ENCODE measurements at regions not wholly inside any gene's neighbourhood (a gene's known extent, or its start where the extent isn't known, plus 50 kb on each side); places are given as distances from the start of the nearest gene placed in this dataset.

DNA sequence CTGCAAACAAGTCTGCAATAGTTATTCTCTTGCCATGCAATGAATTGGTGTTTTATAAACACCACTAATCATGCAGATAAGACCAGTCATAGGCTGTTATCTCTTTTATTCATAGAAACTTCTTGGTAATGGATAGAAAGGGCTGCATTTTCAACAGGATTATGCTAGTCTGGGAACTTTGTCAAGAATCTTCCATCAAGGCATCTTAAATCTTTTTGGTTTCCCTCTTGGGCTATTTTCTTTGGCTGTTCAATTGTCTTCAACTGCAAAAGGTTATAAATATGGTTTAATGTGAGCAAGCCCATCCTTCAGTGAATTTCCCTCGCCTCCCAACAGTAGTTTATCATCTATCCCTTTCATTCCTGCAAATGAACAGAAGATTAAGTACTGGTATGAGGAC, 59.0 kb upstream of the MINAR1 start:
- DNase-seq (no peak), ATAC-seq (no peak)
- no peaks in the 10 kb centered on the region for H3K36me3 ChIP-seq (ENCODE audit: control insufficient read depth in 2 of 3, insufficient read depth in 3 of 3, low read length in 3 of 3)
- peaks cover 0 to 9% (median 0%) of the 10 kb centered on the region in 5 donors for H3K36me3 Mint-ChIP-seq
- no peaks in the 10 kb centered on the region for H3K9me3 Mint-ChIP-seq
- no peak overlapping the region for H3K4me3 ChIP-seq (ENCODE audit: low read length)
- no peaks in the 10 kb centered on the region for H3K27me3 Mint-ChIP-seq
- H3K9me3 ChIP-seq (ENCODE audit: control insufficient read depth in 2 of 3, low read length in 3 of 3), result no peaks in the 10 kb centered on the region
- no peak overlapping the region for H3K27ac ChIP-seq (ENCODE audit: low read depth, low read length)
- CTCF ChIA-PET, result no interaction called here
- intact Hi-C loops (cut with micrococcal nuclease), result no loop called here
- H3K27ac Mint-ChIP-seq, result no peak overlapping the region
- H3K27me3 ChIP-seq (ENCODE audit: control insufficient read depth in 2 of 2, insufficient read depth in 2 of 2, low read length in 2 of 2), result no peaks in the 10 kb centered on the region
- H3K4me1 ChIP-seq (ENCODE audit: control insufficient read depth in 2 of 2, insufficient read depth in 2 of 2, low read length in 2 of 2), result no peaks in the 10 kb centered on the region
- H3K4me3 Mint-ChIP-seq, result no peak overlapping the region
- POLR2A ChIA-PET, result no interaction called here
- H3K4me1 Mint-ChIP-seq, result no peaks in the 10 kb centered on the region

DNA sequence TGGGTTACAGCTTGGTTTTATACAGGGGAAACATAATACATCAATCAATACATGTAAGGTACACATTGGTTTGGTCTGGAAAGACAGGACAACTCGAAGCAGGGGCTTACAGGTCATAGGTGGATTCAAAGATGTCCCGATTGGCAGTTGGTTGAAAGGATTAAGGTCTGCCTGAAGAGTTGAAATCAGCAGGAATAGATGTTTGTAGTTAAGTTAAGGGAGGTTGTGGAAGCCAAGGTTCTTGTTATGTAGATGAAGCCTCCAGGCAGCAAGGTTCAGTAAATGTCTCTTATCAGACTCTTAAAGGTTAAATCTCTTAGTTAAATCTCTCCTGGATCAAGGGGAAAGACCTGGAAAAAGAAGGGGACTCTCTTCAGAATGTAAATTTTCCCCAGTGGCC, 58.4 kb upstream of the MINAR1 start:
- intact Hi-C loops (cut with micrococcal nuclease), result no loop called here
- Mint-ChIP-seq H3K36me3 (peaks cover 0 to 9% (median 0%) of the 10 kb centered on the region in 5 donors), H3K27ac (no peak overlapping the region), H3K4me3 (no peak overlapping the region), H3K27me3 (no peaks in the 10 kb centered on the region), H3K9me3 (no peaks in the 10 kb centered on the region), H3K4me1 (no peaks in the 10 kb centered on the region)
- H3K4me1 ChIP-seq (ENCODE audit: control insufficient read depth in 2 of 2, insufficient read depth in 2 of 2, low read length in 2 of 2), result no peaks in the 10 kb centered on the region
- H3K27ac ChIP-seq (ENCODE audit: low read depth, low read length), result no peak overlapping the region
- CTCF ChIA-PET, result no interaction called here
- no peaks in the 10 kb centered on the region for H3K9me3 ChIP-seq (ENCODE audit: control insufficient read depth in 2 of 3, low read length in 3 of 3)
- ATAC-seq (no peak), DNase-seq (no peak)
- no peaks in the 10 kb centered on the region for H3K27me3 ChIP-seq (ENCODE audit: control insufficient read depth in 2 of 2, insufficient read depth in 2 of 2, low read length in 2 of 2)
- POLR2A ChIA-PET, result no interaction called here
- H3K4me3 ChIP-seq (ENCODE audit: low read length), result no peak overlapping the region
- H3K36me3 ChIP-seq (ENCODE audit: control insufficient read depth in 2 of 3, insufficient read depth in 3 of 3, low read length in 3 of 3), result no peaks in the 10 kb centered on the region

DNA sequence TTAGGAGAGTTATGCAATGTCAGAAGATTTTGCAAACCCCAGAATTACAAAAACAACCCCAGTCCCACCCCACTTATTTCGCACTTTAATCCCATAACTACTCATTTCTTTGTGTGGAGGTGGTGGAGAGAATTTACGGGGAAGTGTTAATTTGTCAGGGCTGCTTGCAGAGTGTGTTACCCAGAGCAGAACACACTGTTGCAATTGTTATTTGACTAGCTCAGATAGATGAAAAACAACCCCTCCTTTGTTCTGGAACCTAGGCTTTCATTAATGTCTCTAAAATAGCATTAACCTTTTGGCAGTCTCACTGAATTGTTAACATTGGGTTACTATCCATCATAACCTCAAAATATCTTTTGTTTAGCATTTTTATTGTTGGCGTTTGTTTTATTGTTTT, 55.8 kb upstream of the MINAR1 start:
- H3K27me3 ChIP-seq (ENCODE audit: control insufficient read depth in 2 of 2, insufficient read depth in 2 of 2, low read length in 2 of 2), result no peaks in the 10 kb centered on the region
- peaks cover 0 to 9% (median 0%) of the 10 kb centered on the region in 5 donors for H3K36me3 Mint-ChIP-seq
- CTCF ChIA-PET, result no interaction called here
- H3K36me3 ChIP-seq (ENCODE audit: control insufficient read depth in 2 of 3, insufficient read depth in 3 of 3, low read length in 3 of 3), result no peaks in the 10 kb centered on the region
- H3K4me3 ChIP-seq (ENCODE audit: low read length), result no peak overlapping the region
- H3K4me3 Mint-ChIP-seq, result no peak overlapping the region
- H3K27ac Mint-ChIP-seq, result no peak overlapping the region
- H3K9me3 Mint-ChIP-seq, result no peaks in the 10 kb centered on the region
- H3K4me1 Mint-ChIP-seq, result peaks cover 0 to 5% (median 0%) of the 10 kb centered on the region in 7 donors
- no peaks in the 10 kb centered on the region for H3K9me3 ChIP-seq (ENCODE audit: control insufficient read depth in 2 of 3, low read length in 3 of 3)
- H3K27me3 Mint-ChIP-seq, result no peaks in the 10 kb centered on the region
- intact Hi-C loops (cut with micrococcal nuclease), result no loop called here
- H3K27ac ChIP-seq (ENCODE audit: low read depth, low read length), result no peak overlapping the region
- ATAC-seq (no peak), DNase-seq (no peak)
- POLR2A ChIA-PET, result no interaction called here
- no peaks in the 10 kb centered on the region for H3K4me1 ChIP-seq (ENCODE audit: control insufficient read depth in 2 of 2, insufficient read depth in 2 of 2, low read length in 2 of 2)

GRCh38 chr15:79378394-79379109, 53.6 kb upstream of the MINAR1 start:
- intact Hi-C loops (cut with micrococcal nuclease), result no loop called here
- ChIA-PET CTCF (no interaction called here), POLR2A (no interaction called here)
- Mint-ChIP-seq H3K36me3 (peaks cover 0 to 21% (median 0%) of the 10 kb centered on the region in 5 donors), H3K27me3 (no peaks in the 10 kb centered on the region), H3K4me1 (peaks cover 0 to 5% (median 0%) of the 10 kb centered on the region in 7 donors), H3K4me3 (no peak overlapping the region), H3K27ac (no peak overlapping the region), H3K9me3 (no peaks in the 10 kb centered on the region)
- H3K36me3 ChIP-seq (ENCODE audit: control insufficient read depth in 2 of 3, insufficient read depth in 3 of 3, low read length in 3 of 3), result no peaks in the 10 kb centered on the region
- DNase-seq (no peak), ATAC-seq (no peak)
- no peaks in the 10 kb centered on the region for H3K9me3 ChIP-seq (ENCODE audit: control insufficient read depth in 2 of 3, low read length in 3 of 3)
- H3K27ac ChIP-seq (ENCODE audit: low read depth, low read length), result no peak overlapping the region
- no peaks in the 10 kb centered on the region for H3K4me1 ChIP-seq (ENCODE audit: control insufficient read depth in 2 of 2, insufficient read depth in 2 of 2, low read length in 2 of 2)
- no peak overlapping the region for H3K4me3 ChIP-seq (ENCODE audit: low read length)
- no peaks in the 10 kb centered on the region for H3K27me3 ChIP-seq (ENCODE audit: control insufficient read depth in 2 of 2, insufficient read depth in 2 of 2, low read length in 2 of 2)

GRCh38 chr15:79380755-79381497, 51.2 kb upstream of the MINAR1 start:
- no peak overlapping the region for H3K27ac ChIP-seq (ENCODE audit: low read depth, low read length)
- no peaks in the 10 kb centered on the region for H3K9me3 Mint-ChIP-seq

DNA sequence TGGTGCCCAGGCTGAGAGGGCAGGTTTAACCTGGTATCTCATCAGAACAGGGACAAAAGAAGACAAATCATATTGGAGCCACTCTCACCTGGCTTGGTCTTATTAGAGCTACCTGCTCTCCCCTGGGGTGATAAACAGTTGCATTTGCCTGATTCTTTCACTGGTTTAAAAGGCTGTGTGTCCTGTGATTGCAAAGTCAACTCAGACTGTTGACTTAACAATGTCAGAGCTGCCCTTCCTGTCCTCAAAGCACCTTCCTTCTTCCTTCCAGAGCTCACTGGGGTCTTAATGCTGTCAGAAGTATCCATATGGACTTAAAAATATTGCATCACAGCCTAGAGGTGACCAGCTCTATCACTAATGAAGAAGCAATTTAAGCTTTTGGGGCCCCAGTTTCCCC, 50.5 kb upstream of the MINAR1 start:
- ATAC-seq (peak; percentile 12), DNase-seq (no peak)
- H3K27ac Mint-ChIP-seq, result peak overlapping the region in 2 of 9 donors; percentile 65 to 70
- Histone ChIP-seq H3K9me3 (ENCODE audit: control insufficient read depth in 2 of 3, low read length in 3 of 3) (no peaks in the 10 kb centered on the region), H3K4me3 (ENCODE audit: low read length) (no peak overlapping the region), H3K4me1 (ENCODE audit: control insufficient read depth in 2 of 2, insufficient read depth in 2 of 2, low read length in 2 of 2) (no peaks in the 10 kb centered on the region), H3K27me3 (ENCODE audit: control insufficient read depth in 2 of 2, insufficient read depth in 2 of 2, low read length in 2 of 2) (no peaks in the 10 kb centered on the region), H3K36me3 (ENCODE audit: control insufficient read depth in 2 of 3, insufficient read depth in 3 of 3, low read length in 3 of 3) (no peaks in the 10 kb centered on the region), H3K27ac (ENCODE audit: low read depth, low read length) (no peak overlapping the region)
- H3K27me3 Mint-ChIP-seq, result no peaks in the 10 kb centered on the region
- intact Hi-C loops (cut with micrococcal nuclease), result loop anchor here (1.0 to 5.0 kb wide), 4 partner anchors 215 to 791 kb away; no protein-coding TSS in a partner anchor
- H3K9me3 Mint-ChIP-seq, result no peaks in the 10 kb centered on the region
- POLR2A ChIA-PET, result no interaction called here
- CTCF ChIA-PET, result interaction anchor here (0.6 to 4.4 kb wide), 13 partner anchors 9 to 921 kb away, joined by 3 to 40 read pairs (median 3); no protein-coding TSS in a partner anchor
- H3K4me1 Mint-ChIP-seq, result peaks cover 0 to 5% (median 0%) of the 10 kb centered on the region in 7 donors
- peaks cover 0 to 23% (median 0%) of the 10 kb centered on the region in 5 donors for H3K36me3 Mint-ChIP-seq
- no peak overlapping the region for H3K4me3 Mint-ChIP-seq

More at GRCh38 chr15:79380755-79381497, 51.2 kb upstream of the MINAR1 start:
- ChIA-PET POLR2A (no interaction called here), CTCF (interaction anchor here (0.6 to 4.4 kb wide), 14 partner anchors 12 to 1195 kb away, joined by 3 to 40 read pairs (median 4); no protein-coding TSS in a partner anchor)
- Mint-ChIP-seq H3K36me3 (peaks cover 0 to 23% (median 0%) of the 10 kb centered on the region in 5 donors), H3K27me3 (no peaks in the 10 kb centered on the region), H3K4me1 (peaks cover 0 to 5% (median 0%) of the 10 kb centered on the region in 7 donors), H3K27ac (peak overlapping the region in 2 of 9 donors; percentile 65 to 70), H3K4me3 (peak overlapping the region in 1 of 10 donors; percentile 36)
- DNase-seq, result peak; percentile 26 to 77 (median 62)
- no peaks in the 10 kb centered on the region for H3K36me3 ChIP-seq (ENCODE audit: control insufficient read depth in 2 of 3, insufficient read depth in 3 of 3, low read length in 3 of 3)
- no peaks in the 10 kb centered on the region for H3K27me3 ChIP-seq (ENCODE audit: control insufficient read depth in 2 of 2, insufficient read depth in 2 of 2, low read length in 2 of 2)
- H3K4me3 ChIP-seq (ENCODE audit: low read length), result no peak overlapping the region
- H3K9me3 ChIP-seq (ENCODE audit: control insufficient read depth in 2 of 3, low read length in 3 of 3), result no peaks in the 10 kb centered on the region
- H3K4me1 ChIP-seq (ENCODE audit: control insufficient read depth in 2 of 2, insufficient read depth in 2 of 2, low read length in 2 of 2), result no peaks in the 10 kb centered on the region
- peak; percentile 92 for ATAC-seq
- intact Hi-C loops (cut with micrococcal nuclease), result loop anchor here (1.0 to 5.0 kb wide), 4 partner anchors 215 to 792 kb away; no protein-coding TSS in a partner anchor

Data from naive thymus-derived CD4-positive, alpha-beta T cell (primary cell).